SK-N-MC (cell line): ENCODE measurements at regions not wholly inside any gene's neighbourhood (a gene's known extent, or its start where the extent isn't known, plus 50 kb on each side); places are given as distances from the start of the nearest gene placed in this dataset.

Source experiments
- DNase-seq: peaks from one replicate; pipeline ENCODE4 v3.0.0-alpha.2; 2011; ENCODE audit warnings: low read depth, low spot score
- H3K27ac ChIP-seq: fragments of 200-600 bp; sonication (generic); 2 replicates; pipeline ENCODE4 v1.5.1; 2016; ENCODE audit warnings: mixed run types
- H3K36me3 ChIP-seq: fragments of 200-600 bp; sonication (generic); 2 replicates; pipeline ENCODE4 v1.6.1; 2017; ENCODE audit warnings: antibody characterized with exemption, low read length, mixed read lengths; ENCODE audit not compliant: insufficient read depth
- H3K4me3 ChIP-seq: fragments of 200-600 bp; sonication (generic); 2 replicates; pipeline ENCODE4 v1.5.1; 2016
- H3K9ac ChIP-seq: fragments of 200-600 bp; sonication (generic); 2 replicates; pipeline ENCODE4 v1.8.0; 2017; ENCODE audit warnings: mixed run types, mixed read lengths; ENCODE audit not compliant: insufficient read length
- H3K9me3 ChIP-seq: fragments of 200-600 bp; sonication (generic); 2 replicates; pipeline ENCODE4 v1.6.1; 2017; ENCODE audit warnings: low read depth, mild to moderate bottlenecking, antibody characterized with exemption, low read length, moderate library complexity, mixed read lengths
- EZH2 ChIP-seq: fragments of 200-600 bp; sonication (generic); IDR thresholded peaks from one replicate; pipeline ENCODE4 v1.6.1; 2017; ENCODE audit warnings: antibody characterized with exemption
- FOXP2 ChIP-seq: optimal IDR thresholded peaks from 2 replicates; pipeline ENCODE3; 2011; ENCODE audit warnings: mild to moderate bottlenecking, moderate library complexity; ENCODE audit not compliant: insufficient read depth; ENCODE audit errors: extremely low read length, control extremely low read depth
- POLR2AphosphoS5 ChIP-seq: IDR thresholded peaks from 2 replicates; pipeline ENCODE4 v1.6.1; 2012; ENCODE audit warnings: mild to moderate bottlenecking, low read depth, low read length, borderline replicate concordance

DNA sequence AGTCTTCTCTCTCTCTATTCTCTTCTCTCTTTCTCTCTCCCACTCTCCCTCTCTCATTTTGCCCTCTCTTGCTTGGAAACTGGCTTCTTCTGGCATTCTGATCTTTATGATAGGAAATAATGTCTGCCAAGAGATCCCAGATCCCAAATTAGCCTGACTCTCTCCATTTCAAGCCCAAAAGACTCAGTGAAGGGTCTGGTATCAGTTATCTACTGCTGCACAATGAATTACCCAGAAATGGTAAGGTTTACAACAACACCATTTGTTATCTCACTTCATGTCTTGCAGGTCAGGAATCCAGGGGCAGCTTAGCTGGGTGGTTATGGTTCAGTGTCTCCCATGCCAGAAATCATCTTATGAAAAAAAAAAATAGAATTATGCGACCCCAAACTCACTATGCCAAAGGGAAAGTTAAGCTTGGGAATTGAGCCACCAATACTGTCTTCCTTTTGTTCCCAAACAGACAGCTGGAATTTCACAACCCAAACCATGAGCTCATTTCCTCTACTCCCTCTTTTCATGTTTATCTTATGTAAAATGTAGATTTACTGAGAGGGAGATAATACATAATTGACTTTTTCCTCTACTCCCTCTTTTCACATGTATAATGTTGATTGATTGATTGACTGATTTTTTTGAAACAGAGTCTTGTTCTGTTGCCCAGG lies 67.8 kb upstream of the FICD start:
- TF ChIP-seq EZH2, result no peak
- TF ChIP-seq FOXP2, result no peak
- no peak for TF ChIP-seq POLR2AphosphoS5
- no peaks in the 10 kb centered on the region for H3K36me3 ChIP-seq
- no peak overlapping the region for H3K27ac ChIP-seq
- DNase-seq, result peak; percentile 30
- no peak overlapping the region; the same call in 1 of the 2 replicates for H3K4me3 ChIP-seq
- no peaks in the 10 kb centered on the region for H3K9me3 ChIP-seq
- no peak overlapping the region for H3K9ac ChIP-seq

DNA sequence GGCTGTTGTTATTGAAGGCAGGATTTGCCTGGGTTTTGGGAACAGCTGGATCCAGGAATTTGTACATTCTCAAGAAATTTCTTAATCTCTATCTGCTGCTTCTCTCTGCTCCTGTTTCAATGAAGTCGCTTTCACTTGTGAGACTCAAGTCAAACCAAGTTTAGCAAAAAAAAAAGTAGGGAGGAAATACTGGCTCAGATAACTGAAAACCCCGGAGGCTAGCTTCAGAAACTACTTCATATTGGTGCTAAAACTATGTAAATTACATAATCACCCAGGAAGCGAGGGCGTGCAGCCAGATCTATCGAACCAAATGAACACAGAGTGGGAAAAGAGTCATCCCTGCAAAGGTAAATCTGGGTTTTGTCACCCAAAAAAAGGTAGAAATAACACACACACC lies 68.3 kb upstream of the FICD start:
- Histone ChIP-seq H3K9ac (no peak overlapping the region), H3K27ac (no peak overlapping the region), H3K4me3 (peak overlapping the region; percentile 26; the same call in 1 of the 2 replicates), H3K36me3 (no peaks in the 10 kb centered on the region), H3K9me3 (no peaks in the 10 kb centered on the region)
- DNase-seq, result peak; percentile 44
- no peak for TF ChIP-seq FOXP2
- no peak for TF ChIP-seq POLR2AphosphoS5

DNA sequence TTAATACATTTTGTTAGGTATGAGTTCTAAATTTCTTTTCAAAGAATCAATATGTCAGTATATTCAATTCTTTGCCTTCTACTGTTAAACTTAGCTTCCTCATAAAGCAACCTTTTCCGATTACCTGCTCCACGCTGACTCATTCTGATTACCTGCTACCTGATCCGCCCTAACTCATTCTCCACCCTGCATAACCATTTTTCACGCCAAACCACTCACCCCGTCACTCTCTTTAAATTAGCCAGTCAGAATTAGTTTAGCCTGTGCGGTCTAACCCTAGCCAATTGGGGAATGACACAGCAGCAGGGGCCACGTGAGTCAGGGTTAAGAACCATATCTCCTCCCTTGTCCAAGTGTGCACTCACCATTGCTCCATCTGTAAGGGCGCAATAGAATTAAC lies 72.2 kb upstream of the FICD start:
- Histone ChIP-seq H3K9ac (no peak overlapping the region), H3K4me3 (no peak overlapping the region), H3K27ac (no peak overlapping the region), H3K36me3 (no peaks in the 10 kb centered on the region), H3K9me3 (no peaks in the 10 kb centered on the region)
- no peak for TF ChIP-seq FOXP2
- no peak for TF ChIP-seq POLR2AphosphoS5
- no peak for TF ChIP-seq EZH2
- DNase-seq, result no peak

DNA sequence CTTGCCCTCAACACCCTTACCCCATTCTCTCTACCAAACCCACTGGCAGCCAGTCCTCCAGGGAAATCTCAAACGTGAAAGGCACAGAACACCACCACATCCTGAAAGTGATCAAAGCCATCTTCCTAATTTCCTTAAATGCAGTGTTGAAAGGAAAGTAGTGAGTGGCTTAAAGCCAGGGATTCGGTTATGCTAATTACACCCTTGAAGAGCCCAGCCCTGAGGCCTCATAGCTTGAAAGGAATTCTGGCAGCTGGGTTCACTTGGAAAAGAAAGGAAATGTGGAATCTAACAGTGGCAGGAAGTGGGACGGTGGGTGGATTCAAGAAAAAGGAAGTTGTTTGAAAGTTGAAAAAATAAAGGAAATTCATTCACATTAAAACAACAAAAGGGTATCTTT lies 73.0 kb upstream of the FICD start:
- Histone ChIP-seq H3K36me3 (no peaks in the 10 kb centered on the region), H3K27ac (no peak overlapping the region), H3K9ac (no peak overlapping the region), H3K9me3 (no peaks in the 10 kb centered on the region), H3K4me3 (no peak overlapping the region)
- DNase-seq, result peak; percentile 84
- TF ChIP-seq EZH2 (no peak), POLR2AphosphoS5 (no peak; the same call in 1 of the 2 replicates), FOXP2 (no peak)

DNA sequence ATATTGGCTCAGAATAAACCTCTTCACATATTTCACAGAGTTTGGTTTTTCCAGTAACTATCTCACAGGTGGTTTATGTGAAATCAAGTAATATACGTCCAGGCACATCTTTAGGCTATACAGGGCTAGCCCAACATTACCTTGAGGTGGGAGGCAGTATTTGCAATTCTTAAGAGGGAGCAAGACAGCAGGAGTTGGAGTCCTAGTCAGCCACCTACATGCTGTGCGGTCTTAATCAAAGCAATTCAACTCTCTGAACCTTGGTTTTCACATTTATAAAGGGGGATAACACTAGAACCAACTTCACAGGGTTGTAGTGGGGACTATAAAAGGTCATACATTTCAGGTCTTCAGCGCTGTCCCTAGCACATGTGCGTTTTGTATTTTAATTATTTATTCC lies 73.5 kb upstream of the FICD start:
- Histone ChIP-seq H3K36me3 (no peaks in the 10 kb centered on the region), H3K27ac (no peak overlapping the region), H3K9me3 (no peaks in the 10 kb centered on the region), H3K9ac (no peak overlapping the region), H3K4me3 (no peak overlapping the region)
- TF ChIP-seq POLR2AphosphoS5 (no peak), FOXP2 (no peak), EZH2 (no peak)
- no peak for DNase-seq

DNA sequence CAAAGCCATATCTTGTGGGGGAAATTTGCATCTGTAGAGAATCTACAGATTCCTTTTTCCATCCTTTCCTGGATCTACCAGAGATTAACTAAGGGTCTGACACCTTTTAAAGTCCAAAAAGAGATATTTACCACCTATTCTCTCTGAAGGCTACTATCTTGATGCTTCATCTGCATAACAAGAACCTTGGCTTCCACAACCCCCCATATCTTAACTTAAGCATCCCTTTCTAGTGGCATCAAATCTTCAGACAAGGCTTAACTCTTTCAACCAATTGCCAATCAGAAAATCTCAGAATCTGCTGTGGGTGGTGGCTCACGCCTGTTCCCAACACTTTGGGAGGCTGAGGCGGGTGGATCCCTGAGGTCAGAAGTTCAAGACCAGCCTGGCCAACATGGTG lies 74.3 kb upstream of the FICD start:
- Histone ChIP-seq H3K9me3 (no peaks in the 10 kb centered on the region), H3K4me3 (no peak overlapping the region), H3K27ac (no peak overlapping the region), H3K36me3 (no peaks in the 10 kb centered on the region), H3K9ac (no peak overlapping the region)
- no peak for DNase-seq
- TF ChIP-seq EZH2 (no peak), POLR2AphosphoS5 (no peak), FOXP2 (no peak)

DNA sequence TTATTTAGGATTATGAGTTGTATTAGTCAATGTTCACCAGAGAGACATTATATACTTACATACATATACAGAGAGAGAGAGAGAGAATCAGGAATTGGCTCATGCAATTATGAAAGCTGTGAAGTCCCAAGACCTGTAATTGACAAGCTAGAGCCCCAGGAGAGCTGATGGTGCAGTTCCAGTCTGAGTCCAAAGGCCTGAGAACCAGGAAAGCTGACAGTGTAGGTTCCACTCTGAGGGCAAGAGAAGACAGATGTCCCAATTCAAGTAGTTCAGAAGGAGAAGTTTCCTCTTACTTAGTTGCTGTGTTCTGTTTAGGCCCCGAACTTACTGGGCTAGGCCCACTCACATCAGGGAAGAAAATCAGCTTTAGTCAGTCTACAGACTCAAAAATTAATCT lies 76.4 kb upstream of the FICD start:
- H3K9me3 ChIP-seq, result no peaks in the 10 kb centered on the region
- H3K9ac ChIP-seq, result no peak overlapping the region
- no peak overlapping the region for H3K27ac ChIP-seq
- DNase-seq, result no peak
- TF ChIP-seq EZH2 (no peak), POLR2AphosphoS5 (no peak), FOXP2 (no peak)
- no peak overlapping the region for H3K4me3 ChIP-seq
- no peaks in the 10 kb centered on the region for H3K36me3 ChIP-seq

DNA sequence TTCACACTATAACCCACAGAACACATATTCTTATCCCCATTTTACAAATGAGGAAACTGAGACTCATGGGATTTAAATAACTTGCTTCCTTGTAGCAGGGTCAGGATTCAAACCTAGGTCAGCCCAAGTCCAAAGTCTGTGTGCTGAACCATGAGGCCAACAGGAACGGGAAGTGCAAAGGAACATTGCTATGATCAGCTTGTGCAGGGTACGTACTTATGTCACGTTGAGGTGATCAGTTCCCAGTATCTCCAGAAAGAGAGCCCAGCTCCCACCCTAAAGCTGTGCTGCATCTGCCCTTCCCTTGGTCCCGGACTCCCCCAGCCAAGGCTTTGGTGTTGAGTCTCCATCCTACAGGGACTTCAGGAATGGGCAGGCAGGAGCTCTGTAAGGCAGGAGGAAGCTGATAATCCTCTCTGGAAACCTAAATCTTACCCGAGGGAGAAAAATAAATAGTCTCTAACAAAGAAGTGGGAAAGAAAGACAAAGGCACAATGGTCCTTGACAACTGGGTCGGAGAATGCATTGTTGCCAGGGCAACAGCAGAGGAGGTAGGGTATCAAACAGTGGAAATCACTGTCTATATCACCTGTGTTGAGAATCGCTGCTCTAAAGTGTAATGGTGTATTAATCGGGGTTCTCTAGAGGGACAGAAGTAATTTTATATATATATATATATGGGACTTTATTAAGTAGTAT lies 82.5 kb upstream of the FICD start:
- Histone ChIP-seq H3K9me3 (no peaks in the 10 kb centered on the region), H3K36me3 (no peaks in the 10 kb centered on the region), H3K9ac (no peak overlapping the region), H3K4me3 (no peak overlapping the region), H3K27ac (no peak overlapping the region)
- no peak for DNase-seq
- TF ChIP-seq POLR2AphosphoS5 (no peak), FOXP2 (no peak), EZH2 (no peak)
